H1 (cell line): ENCODE measurements at regions not wholly inside any gene's neighbourhood (a gene's known extent, or its start where the extent isn't known, plus 50 kb on each side); places are given as distances from the start of the nearest gene placed in this dataset.

ENCODE experiments used
- CTCF ChIA-PET: fragments of 300-600 bp; sonication (Branson Sonifier 250); formaldehyde crosslinking; loops from one replicate; lab custom pipeline; 2021; ENCODE audit not compliant: partially characterized antibody; lab: Charles Lee
- POLR2A ChIA-PET: fragments of 300-600 bp; sonication (Branson Sonifier 250); formaldehyde crosslinking; loops from one replicate; lab custom pipeline; 2021; ENCODE audit warnings: inconsistent platforms; ENCODE audit not compliant: partially characterized antibody; lab: Charles Lee
- DNase-seq, 2 experiments: peaks; one replicate each; pipeline versions ENCODE4 v3.0.0 to v3.0.0-alpha.2; 2010 to 2022; ENCODE audit warnings: low spot score in 2 of 2, low read depth in 1 of 2, mixed read lengths in 1 of 2
- FAIRE-seq: peaks from 2 replicates; lab custom pipeline; 2011; peaks lifted over from hg19 to GRCh38; lab: Jason Lieb, UNC
- H2AFZ ChIP-seq: 2 replicates; pipeline ENCODE4 v1.8.1; 2012; ENCODE audit warnings: low read length, inconsistent platforms
- H2AK5ac ChIP-seq: 2 replicates; pipeline ENCODE4 v1.6.1; 2013; ENCODE audit warnings: low read depth, low read length
- H2BK120ac ChIP-seq: replicated peaks from 2 replicates; pipeline ENCODE3; 2013; ENCODE audit warnings: low read depth, low read length, inconsistent platforms
- H2BK12ac ChIP-seq: 2 replicates; pipeline ENCODE4 v1.6.1; 2013; ENCODE audit warnings: low read depth, low read length
- H2BK15ac ChIP-seq: 2 replicates; pipeline ENCODE4 v1.6.1; 2013; ENCODE audit warnings: low read length
- H2BK20ac ChIP-seq: 2 replicates; pipeline ENCODE4 v1.6.1; 2013; ENCODE audit warnings: low read length
- H2BK5ac ChIP-seq: 2 replicates; pipeline ENCODE4 v1.6.1; 2013; ENCODE audit warnings: low read depth, low read length
- H3K14ac ChIP-seq: 2 replicates; pipeline ENCODE4 v1.6.1; 2013; ENCODE audit warnings: inconsistent platforms; ENCODE audit not compliant: insufficient read length
- H3K18ac ChIP-seq: 2 replicates; pipeline ENCODE4 v1.6.1; 2013; ENCODE audit warnings: low read length; ENCODE audit errors: extremely low read depth
- H3K23ac ChIP-seq: 2 replicates; pipeline ENCODE4 v1.6.1; 2013; ENCODE audit warnings: inconsistent platforms; ENCODE audit not compliant: insufficient read length
- H3K23me2 ChIP-seq: 2 replicates; pipeline ENCODE4 v1.6.1; 2013; ENCODE audit warnings: low read depth, low read length
- H3K27ac ChIP-seq: 2 replicates; pipeline ENCODE4 v1.6.1; 2011; ENCODE audit warnings: low read depth, low read length, inconsistent platforms
- H3K27me3 ChIP-seq, 4 experiments: replicated peaks in 1 of 4; 1 replicate in 1 of 4; 2 replicates in 3 of 4; pipeline versions ENCODE4 v1.6.1 to v1.8.1; 2011 to 2013; ENCODE audit warnings: low read length in 3 of 4, mild to moderate bottlenecking in 3 of 4, inconsistent platforms in 2 of 4, mixed read lengths in 2 of 4, moderate library complexity in 1 of 4; ENCODE audit not compliant: control insufficient read depth in 3 of 4, insufficient read depth in 3 of 4; ENCODE audit errors: extremely low read depth in 1 of 4
- H3K36me3 ChIP-seq, 4 experiments: 2 replicates each; pipeline versions ENCODE4 v1.6.1 to v1.8.1; 2011 to 2013; ENCODE audit warnings: mild to moderate bottlenecking in 4 of 4, low read length in 3 of 4, moderate library complexity in 2 of 4, control low read depth in 1 of 4, inconsistent platforms in 1 of 4; ENCODE audit not compliant: insufficient read depth in 4 of 4, control insufficient read depth in 2 of 4
- H3K4ac ChIP-seq: replicated peaks from 2 replicates; pipeline ENCODE3; 2013; ENCODE audit warnings: low read length, low read depth, mixed read lengths, inconsistent platforms; ENCODE audit not compliant: insufficient read length
- H3K4me1 ChIP-seq, 4 experiments: replicated peaks in 1 of 4; 1 replicate in 1 of 4; 2 replicates in 3 of 4; pipeline versions ENCODE4 v1.6.1 to v1.8.1; 2011 to 2013; ENCODE audit warnings: low read length in 3 of 4, inconsistent platforms in 2 of 4, mixed read lengths in 1 of 4; ENCODE audit not compliant: insufficient read depth in 4 of 4, control insufficient read depth in 3 of 4
- H3K4me2 ChIP-seq, 2 experiments: 2 replicates each; pipeline versions ENCODE4 v1.6.1 to v1.8.1; 2011 to 2013; ENCODE audit warnings: low read depth in 2 of 2, low read length in 2 of 2, control low read depth in 1 of 2, inconsistent platforms in 1 of 2, mild to moderate bottlenecking in 1 of 2; ENCODE audit not compliant: insufficient read depth in 1 of 2
- H3K4me3 ChIP-seq, 4 experiments: fragments of 200-600, 300-600 bp in 1 of 4; sonication (generic), shearing (Covaris generic), sonication (Bioruptor Twin) in 1 of 4; 2 replicates each; pipeline versions ENCODE4 v1.5.1 to v1.8.1; 2011 to 2016; ENCODE audit warnings: low read length in 4 of 4, low read depth in 3 of 4, control low read depth in 2 of 4, inconsistent platforms in 2 of 4, mild to moderate bottlenecking in 2 of 4, mixed read lengths in 1 of 4, moderate library complexity in 1 of 4; ENCODE audit not compliant: insufficient read depth in 2 of 4; ENCODE audit errors: extremely low read depth in 1 of 4
- H3K56ac ChIP-seq: replicated peaks from 2 replicates; pipeline ENCODE3; 2013; ENCODE audit warnings: low read depth, mild to moderate bottlenecking, mixed read lengths, low read length, inconsistent platforms; ENCODE audit not compliant: insufficient read length
- H3K79me1 ChIP-seq: 2 replicates; pipeline ENCODE4 v1.6.1; 2013; ENCODE audit warnings: low read depth, low read length, control low read depth
- H3K79me2 ChIP-seq, 2 experiments: 2 replicates each; pipeline versions ENCODE4 v1.6.1 to v1.8.1; 2012 to 2013; ENCODE audit warnings: low read length in 2 of 2, mild to moderate bottlenecking in 2 of 2, inconsistent platforms in 1 of 2; ENCODE audit not compliant: insufficient read depth in 2 of 2, control insufficient read depth in 1 of 2
- H3K9ac ChIP-seq, 4 experiments: replicated peaks in 1 of 4; 1 replicate in 1 of 4; 2 replicates in 3 of 4; pipeline versions ENCODE4 v1.6.1 to v1.8.1; 2011 to 2013; ENCODE audit warnings: low read depth in 3 of 4, low read length in 3 of 4, control low read depth in 2 of 4, mild to moderate bottlenecking in 2 of 4, moderate library complexity in 2 of 4, inconsistent platforms in 1 of 4; ENCODE audit errors: extremely low read depth in 1 of 4
- H3K9me3 ChIP-seq, 2 experiments: 2 replicates each; pipeline versions ENCODE4 v1.6.1 to v1.8.1; 2012 to 2013; ENCODE audit warnings: mild to moderate bottlenecking in 2 of 2, moderate library complexity in 2 of 2, control low read depth in 1 of 2, inconsistent platforms in 1 of 2, low read depth in 1 of 2, low read length in 1 of 2, mixed read lengths in 1 of 2; ENCODE audit not compliant: insufficient read depth in 2 of 2
- H4K20me1 ChIP-seq, 2 experiments: replicated peaks in 1 of 2; 2 replicates each; pipeline versions ENCODE3 to v1.8.1; 2011 to 2013; ENCODE audit warnings: inconsistent platforms in 2 of 2, low read length in 2 of 2, mild to moderate bottlenecking in 1 of 2; ENCODE audit not compliant: insufficient read depth in 2 of 2, control insufficient read depth in 1 of 2
- H4K5ac ChIP-seq: 2 replicates; pipeline ENCODE4 v1.6.1; 2013; ENCODE audit warnings: low read length, low read depth, mixed read lengths, inconsistent platforms; ENCODE audit not compliant: insufficient read length
- H4K8ac ChIP-seq: 2 replicates; pipeline ENCODE4 v1.8.0; 2013; ENCODE audit warnings: mild to moderate bottlenecking, moderate library complexity, low read length, inconsistent platforms; ENCODE audit not compliant: insufficient read depth; ENCODE audit errors: extremely low read depth
- H4K91ac ChIP-seq: replicated peaks from 2 replicates; pipeline ENCODE3; 2013; ENCODE audit warnings: low read length, mixed read lengths, inconsistent platforms; ENCODE audit not compliant: insufficient read length
- ATF3 ChIP-seq: IDR thresholded peaks from 2 replicates; pipeline ENCODE4 v1.6.1; 2011; ENCODE audit warnings: low read depth, mild to moderate bottlenecking, low read length; ENCODE audit not compliant: insufficient read depth
- BCL11A ChIP-seq, 2 experiments: IDR thresholded peaks; one replicate each; pipeline ENCODE4 v1.6.1; 2011; ENCODE audit warnings: low read depth in 2 of 2, low read length in 2 of 2, mild to moderate bottlenecking in 2 of 2
- CTCF ChIP-seq, 3 experiments: IDR thresholded peaks; 1 replicate in 2 of 3; 2 replicates in 1 of 3; pipeline versions ENCODE4 v1.5.1 to v1.6.1; 2011; ENCODE audit warnings: low read length in 3 of 3, mild to moderate bottlenecking in 3 of 3, inconsistent platforms in 2 of 3, low read depth in 1 of 3, moderate library complexity in 1 of 3; ENCODE audit not compliant: insufficient read depth in 1 of 3; ENCODE audit errors: control extremely low read depth in 1 of 3
- GABPA ChIP-seq: IDR thresholded peaks from 2 replicates; pipeline ENCODE4 v1.6.1; 2011; ENCODE audit warnings: mild to moderate bottlenecking, low read length, moderate library complexity, borderline replicate concordance; ENCODE audit not compliant: insufficient read depth
- JUND ChIP-seq: IDR thresholded peaks from 2 replicates; pipeline ENCODE4 v1.6.1; 2011; ENCODE audit warnings: mild to moderate bottlenecking, improper control_type of control experiment, low read length
- RXRA ChIP-seq: IDR thresholded peaks from 2 replicates; pipeline ENCODE4 v1.6.1; 2011; ENCODE audit warnings: low read depth, mild to moderate bottlenecking, low read length, moderate library complexity; ENCODE audit not compliant: insufficient read depth
- SIRT6 ChIP-seq: IDR thresholded peaks from one replicate; pipeline ENCODE4 v1.7.1; 2012; ENCODE audit warnings: low read length, inconsistent platforms
- TAF1 ChIP-seq: IDR thresholded peaks from 2 replicates; pipeline ENCODE4 v1.6.1; 2011; ENCODE audit warnings: mild to moderate bottlenecking, low read depth, low read length
- WGBS, 2 experiments: shearing (Covaris generic) in 1 of 2; methylation state at CpG; one replicate each; pipeline versions ENCODE4 v1.1.6 to v1.1.7; 2013 to 2015; ENCODE audit warnings: low lambda C conversion rate in 2 of 2, mixed read lengths in 2 of 2, inconsistent platforms in 1 of 2, low coverage in 1 of 2, missing lambda C conversion rate in 1 of 2; ENCODE audit not compliant: insufficient replicate concordance in 2 of 2, insufficient coverage in 1 of 2, insufficient read length in 1 of 2; ENCODE audit errors: extremely low coverage in 1 of 2, missing lambda C conversion rate in 1 of 2; 5-methylcytosine and 5-hydroxymethylcytosine counted together

DNA sequence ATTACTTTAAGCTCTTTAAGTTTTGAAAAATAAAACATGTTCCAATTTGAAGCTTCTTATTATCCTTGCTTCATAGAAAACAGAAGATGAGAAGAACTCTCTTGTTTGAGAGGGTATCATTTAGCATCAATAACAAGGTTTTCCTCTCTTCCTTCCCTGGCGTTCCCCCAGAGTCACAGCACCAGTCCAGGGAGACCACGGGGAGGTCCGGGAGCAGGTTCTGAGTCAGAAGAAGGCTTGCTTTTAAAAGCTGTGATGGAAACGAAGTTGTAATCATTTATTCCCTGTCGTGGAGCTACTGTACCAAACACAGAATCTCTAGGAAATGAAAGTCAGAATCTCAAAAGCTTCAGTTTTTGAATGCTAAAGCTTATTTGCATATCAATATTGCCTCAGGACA is 174.0 kb upstream of the LSM14A start:
- CTCF ChIA-PET = interaction anchor here (0.6 to 1.8 kb wide), 17 partner anchors 9 to 206 kb away, joined by 3 to 7 read pairs (median 4); no protein-coding TSS in a partner anchor
- no peak overlapping the region for H3K9ac ChIP-seq

More for the DNA sequence above, 174.0 kb upstream of the LSM14A start:
- Histone ChIP-seq H3K23me2 (no peaks in the 10 kb centered on the region), H3K79me1 (no peaks in the 10 kb centered on the region), H3K36me3 (no peaks in the 10 kb centered on the region), H3K27ac (no peak overlapping the region), H3K23ac (no peak overlapping the region), H3K4me3 (no peak overlapping the region), H2BK5ac (no peak overlapping the region), H3K79me2 (no peaks in the 10 kb centered on the region), H4K20me1 (no peaks in the 10 kb centered on the region), H4K91ac (no peak overlapping the region), H2BK120ac (no peak overlapping the region), H2AFZ (no peak overlapping the region), H3K14ac (no peak overlapping the region), H3K56ac (no peak overlapping the region), H2BK15ac (no peak overlapping the region), H3K18ac (no peak overlapping the region), H2BK20ac (no peak overlapping the region), H3K4me2 (no peak overlapping the region), H2AK5ac (no peak overlapping the region), H4K8ac (no peak overlapping the region), H3K9me3 (no peaks in the 10 kb centered on the region), H2BK12ac (no peak overlapping the region), H3K4me1 (no peaks in the 10 kb centered on the region), H4K5ac (no peak overlapping the region), H3K4ac (no peak overlapping the region), H3K27me3 (no peaks in the 10 kb centered on the region)
- no peak for TF ChIP-seq JUND
- TF ChIP-seq RXRA = no peak
- no peak for TF ChIP-seq BCL11A (IDR thresholded peaks at IDR 0.05; ENCODE audit: low read depth in 2 of 2, low read length in 2 of 2)
- TF ChIP-seq ATF3 = no peak
- no peak for TF ChIP-seq CTCF (IDR thresholded peaks at IDR 0.05; ENCODE audit: control extremely low read depth in 1 of 3, insufficient read depth in 1 of 3, low read depth in 1 of 3, low read length in 3 of 3)
- no peak for TF ChIP-seq SIRT6
- TF ChIP-seq TAF1 = no peak
- no peak for TF ChIP-seq GABPA
- FAIRE-seq (no peak), DNase-seq (no peak)
- POLR2A ChIA-PET = no interaction called here
- WGBS, 2 experiments = 70% methylated on average over 5 of the region's 5 CpGs; no CpG with 5 or more reads in 1 of the 2 experiments
